ENCODE measurements at regions not wholly inside any gene's neighbourhood (a gene's known extent, or its start where the extent isn't known, plus 50 kb on each side); places are given as distances from the start of the nearest gene placed in this dataset.

DNA sequence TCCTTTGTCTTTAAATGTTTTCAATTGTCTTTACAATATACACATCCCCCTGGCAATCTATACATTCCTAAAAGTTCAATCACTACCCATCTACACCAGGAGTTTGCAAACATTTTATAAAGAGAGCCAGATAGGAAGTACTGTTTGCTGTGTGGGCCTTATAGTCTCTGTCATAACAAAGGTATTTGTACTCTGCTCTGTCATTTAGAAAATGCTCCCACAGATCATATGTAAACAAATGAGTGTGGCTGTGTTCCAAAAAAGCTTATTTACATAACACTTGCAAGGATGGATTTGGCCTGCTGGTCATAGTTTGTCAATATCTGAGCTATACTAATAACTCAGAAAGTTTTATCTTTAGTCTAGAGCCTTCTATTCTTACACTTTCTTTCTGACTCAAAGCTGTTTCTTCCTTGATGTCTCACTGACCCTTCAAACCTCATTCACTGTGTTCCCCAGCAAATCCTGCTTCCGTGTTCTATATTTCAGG, 511.9 kb downstream of the GBE1 start:
- TF ChIP-seq, protein P1, sequence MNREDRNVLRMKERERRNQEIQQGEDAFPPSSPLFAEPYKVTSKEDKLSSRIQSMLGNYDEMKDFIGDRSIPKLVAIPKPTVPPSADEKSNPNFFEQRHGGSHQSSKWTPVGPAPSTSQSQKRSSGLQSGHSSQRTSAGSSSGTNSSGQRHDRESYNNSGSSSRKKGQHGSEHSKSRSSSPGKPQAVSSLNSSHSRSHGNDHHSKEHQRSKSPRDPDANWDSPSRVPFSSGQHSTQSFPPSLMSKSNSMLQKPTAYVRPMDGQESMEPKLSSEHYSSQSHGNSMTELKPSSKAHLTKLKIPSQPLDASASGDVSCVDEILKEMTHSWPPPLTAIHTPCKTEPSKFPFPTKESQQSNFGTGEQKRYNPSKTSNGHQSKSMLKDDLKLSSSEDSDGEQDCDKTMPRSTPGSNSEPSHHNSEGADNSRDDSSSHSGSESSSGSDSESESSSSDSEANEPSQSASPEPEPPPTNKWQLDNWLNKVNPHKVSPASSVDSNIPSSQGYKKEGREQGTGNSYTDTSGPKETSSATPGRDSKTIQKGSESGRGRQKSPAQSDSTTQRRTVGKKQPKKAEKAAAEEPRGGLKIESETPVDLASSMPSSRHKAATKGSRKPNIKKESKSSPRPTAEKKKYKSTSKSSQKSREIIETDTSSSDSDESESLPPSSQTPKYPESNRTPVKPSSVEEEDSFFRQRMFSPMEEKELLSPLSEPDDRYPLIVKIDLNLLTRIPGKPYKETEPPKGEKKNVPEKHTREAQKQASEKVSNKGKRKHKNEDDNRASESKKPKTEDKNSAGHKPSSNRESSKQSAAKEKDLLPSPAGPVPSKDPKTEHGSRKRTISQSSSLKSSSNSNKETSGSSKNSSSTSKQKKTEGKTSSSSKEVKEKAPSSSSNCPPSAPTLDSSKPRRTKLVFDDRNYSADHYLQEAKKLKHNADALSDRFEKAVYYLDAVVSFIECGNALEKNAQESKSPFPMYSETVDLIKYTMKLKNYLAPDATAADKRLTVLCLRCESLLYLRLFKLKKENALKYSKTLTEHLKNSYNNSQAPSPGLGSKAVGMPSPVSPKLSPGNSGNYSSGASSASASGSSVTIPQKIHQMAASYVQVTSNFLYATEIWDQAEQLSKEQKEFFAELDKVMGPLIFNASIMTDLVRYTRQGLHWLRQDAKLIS (CRISPR knock-in tag; IDR thresholded peaks at IDR 0.05), result no peak
- TF ChIP-seq ZNF217 (CRISPR knock-in tag; IDR thresholded peaks at IDR 0.05) (no peak), EZH2 (IDR thresholded peaks at IDR 0.05; ENCODE audit: borderline replicate concordance, low read depth, low read length) (no peak), EP300 (IDR thresholded peaks at IDR 0.05; ENCODE audit: low read length) (no peak), HDAC2 (IDR thresholded peaks at IDR 0.05) (no peak)

All from K562 (cell line).